Caco-2 (cell line): ENCODE measurements at regions not wholly inside any gene's neighbourhood (a gene's known extent, or its start where the extent isn't known, plus 50 kb on each side); places are given as distances from the start of the nearest gene placed in this dataset.

ENCODE experiments used
- BruUV-seq: library from RNA; stranded (reverse); fragments of 400-500 nt; replicated peaks from 2 replicates; lab custom pipeline; 2021; lab: Mats Ljungman, UMichigan
- CTCF ChIA-PET: fragments of 300-600 bp; sonication (Branson Sonifier 250); formaldehyde crosslinking; loops from one replicate; lab custom pipeline; 2022; ENCODE audit warnings: antibody characterized with exemption; lab: Charles Lee
- POLR2A ChIA-PET: fragments of 300-600 bp; sonication (Branson Sonifier 250); formaldehyde crosslinking; loops from one replicate; lab custom pipeline; 2022; ENCODE audit warnings: antibody characterized with exemption; lab: Charles Lee
- DNase-seq, 2 experiments: peaks; one replicate each; pipeline versions ENCODE4 v3.0.0 to v3.0.0-alpha.2; 2020 to 2022
- H3K27me3 ChIP-seq: replicated peaks from 2 replicates; pipeline ENCODE4 v1.6.0; 2011; ENCODE audit warnings: low read length; ENCODE audit not compliant: control insufficient read depth, insufficient read depth
- H3K36me3 ChIP-seq: 2 replicates; pipeline ENCODE4 v1.5.1; 2011; ENCODE audit warnings: low read length; ENCODE audit not compliant: control insufficient read depth, insufficient read depth
- H3K4me1 ChIP-seq: fragments of 250-450 bp; sonication (Bioruptor Pico); 2 replicates; pipeline ENCODE4 v1.5.1; 2020; ENCODE audit warnings: mild to moderate bottlenecking
- H3K4me3 ChIP-seq: 2 replicates; pipeline ENCODE4 v1.5.1; 2011; ENCODE audit warnings: low read depth, mild to moderate bottlenecking, control low read depth, low read length
- H3K9me3 ChIP-seq: fragments of 250-450 bp; sonication (Bioruptor Pico); 2 replicates; pipeline ENCODE4 v1.5.1; 2020; ENCODE audit warnings: mild to moderate bottlenecking, moderate library complexity
- H3K27ac Mint-ChIP-seq: one replicate; pipeline ENCODE4 v1.8.0; 2022; ENCODE audit warnings: mixed read lengths; ENCODE audit not compliant: unreplicated experiment
- H3K27me3 Mint-ChIP-seq: one replicate; pipeline ENCODE4 v1.8.0; 2022; ENCODE audit warnings: mixed read lengths; ENCODE audit not compliant: insufficient read depth, unreplicated experiment
- H3K36me3 Mint-ChIP-seq: one replicate; pipeline ENCODE4 v1.8.0; 2022; ENCODE audit warnings: mild to moderate bottlenecking, mixed read lengths; ENCODE audit not compliant: insufficient read depth, unreplicated experiment
- H3K4me1 Mint-ChIP-seq: one replicate; pipeline ENCODE4 v1.8.0; 2022; ENCODE audit warnings: low read depth, mixed read lengths; ENCODE audit not compliant: unreplicated experiment
- H3K4me3 Mint-ChIP-seq: one replicate; pipeline ENCODE4 v1.8.0; 2022; ENCODE audit warnings: mild to moderate bottlenecking, moderate library complexity, mixed read lengths; ENCODE audit not compliant: unreplicated experiment
- H3K9me3 Mint-ChIP-seq: one replicate; pipeline ENCODE4 v1.8.0; 2022; ENCODE audit warnings: mixed read lengths; ENCODE audit not compliant: unreplicated experiment
- CTCF ChIP-seq, 2 experiments: fragments of 200-600 bp in 1 of 2; IDR thresholded peaks; 1 replicate in 1 of 2; 2 replicates in 1 of 2; pipeline versions ENCODE4 v1.5.1 to v1.8.0; 2011 to 2022; ENCODE audit warnings: antibody characterized with exemption in 1 of 2, control low read depth in 1 of 2, inconsistent platforms in 1 of 2, low read depth in 1 of 2, low read length in 1 of 2, mild to moderate bottlenecking in 1 of 2, moderate library complexity in 1 of 2; ENCODE audit not compliant: insufficient read depth in 1 of 2, severe bottlenecking in 1 of 2, unreplicated experiment in 1 of 2
- intact Hi-C: fragments of 100-400 bp; cut with micrococcal nuclease; formaldehyde crosslinking; loops from one replicate; pipeline ENCODE4 v1.10.0; 2022; ENCODE audit not compliant: unreplicated experiment

- no peak for TF ChIP-seq CTCF (IDR thresholded peaks at IDR 0.05; ENCODE audit: insufficient read depth in 1 of 2, low read depth in 1 of 2, low read length in 1 of 2, severe bottlenecking in 1 of 2, unreplicated experiment in 1 of 2)
- H3K36me3 ChIP-seq: no peaks in the 10 kb centered on the region
- H3K4me3 Mint-ChIP-seq: no peak overlapping the region
- no peaks in the 10 kb centered on the region for H3K9me3 Mint-ChIP-seq
- no peaks in the 10 kb centered on the region for H3K9me3 ChIP-seq
- H3K27ac Mint-ChIP-seq: no peak overlapping the region
- peaks cover 9% of the 10 kb centered on the region for H3K27me3 Mint-ChIP-seq
- CTCF ChIA-PET: no interaction called here
- no TSS peak for BruUV-seq
- no peaks in the 10 kb centered on the region for H3K27me3 ChIP-seq
- H3K4me3 ChIP-seq: no peak overlapping the region
- H3K36me3 Mint-ChIP-seq: no peaks in the 10 kb centered on the region
- DNase-seq: no peak
- H3K4me1 Mint-ChIP-seq: no peaks in the 10 kb centered on the region
- POLR2A ChIA-PET: no interaction called here
- H3K4me1 ChIP-seq: no peaks in the 10 kb centered on the region
- intact Hi-C loops: no loop called here
Observed at GRCh38 chr5:167147879-167148278, 1143.6 kb upstream of the WWC1 start.

- no TSS peak for BruUV-seq
Observed at GRCh38 chr5:167150661-167151060, 1140.8 kb upstream of the WWC1 start.

GRCh38 chr5:167152561-167152960 is 1138.9 kb upstream of the WWC1 start:
- intact Hi-C loops: no loop called here
- no peak overlapping the region for H3K27ac Mint-ChIP-seq
- ChIA-PET POLR2A (no interaction called here), CTCF (no interaction called here)
- Histone ChIP-seq H3K36me3 (no peaks in the 10 kb centered on the region), H3K4me3 (no peak overlapping the region), H3K9me3 (no peaks in the 10 kb centered on the region), H3K27me3 (no peaks in the 10 kb centered on the region), H3K4me1 (no peaks in the 10 kb centered on the region)
- H3K9me3 Mint-ChIP-seq: no peaks in the 10 kb centered on the region
- DNase-seq: no peak
- no peak overlapping the region for H3K4me3 Mint-ChIP-seq
- no peaks in the 10 kb centered on the region for H3K36me3 Mint-ChIP-seq
- TF ChIP-seq CTCF (IDR thresholded peaks at IDR 0.05; ENCODE audit: insufficient read depth in 1 of 2, low read depth in 1 of 2, low read length in 1 of 2, severe bottlenecking in 1 of 2, unreplicated experiment in 1 of 2): no peak
- peaks cover 5% of the 10 kb centered on the region for H3K27me3 Mint-ChIP-seq
- BruUV-seq: no TSS peak
- no peaks in the 10 kb centered on the region for H3K4me1 Mint-ChIP-seq

More at GRCh38 chr5:167150661-167151060, 1140.8 kb upstream of the WWC1 start:
- Histone ChIP-seq H3K36me3 (no peaks in the 10 kb centered on the region), H3K27me3 (no peaks in the 10 kb centered on the region), H3K4me3 (no peak overlapping the region), H3K4me1 (no peaks in the 10 kb centered on the region), H3K9me3 (no peaks in the 10 kb centered on the region)
- Mint-ChIP-seq H3K36me3 (no peaks in the 10 kb centered on the region), H3K4me1 (no peaks in the 10 kb centered on the region), H3K9me3 (no peaks in the 10 kb centered on the region), H3K27ac (no peak overlapping the region), H3K4me3 (no peak overlapping the region), H3K27me3 (peaks cover 9% of the 10 kb centered on the region)
- POLR2A ChIA-PET: no interaction called here
- CTCF ChIA-PET: no interaction called here
- intact Hi-C loops: no loop called here
- DNase-seq: no peak
- no peak for TF ChIP-seq CTCF (IDR thresholded peaks at IDR 0.05; ENCODE audit: insufficient read depth in 1 of 2, low read depth in 1 of 2, low read length in 1 of 2, severe bottlenecking in 1 of 2, unreplicated experiment in 1 of 2)
